LNCaP clone FGC (cell line): ENCODE measurements at regions not wholly inside any gene's neighbourhood (a gene's known extent, or its start where the extent isn't known, plus 50 kb on each side); places are given as distances from the start of the nearest gene placed in this dataset.

Experiments used
- DNase-seq: peaks from one replicate; pipeline ENCODE4 v3.0.0-alpha.2; 2011; ENCODE audit warnings: low read depth
- H3K4me3 ChIP-seq: 2 replicates; pipeline ENCODE4 v1.5.1; 2011; ENCODE audit warnings: mild to moderate bottlenecking, low read depth, low read length, control low read depth
- CTCF ChIP-seq: IDR thresholded peaks from 2 replicates; pipeline ENCODE4 v1.5.1; 2012; ENCODE audit warnings: mild to moderate bottlenecking; ENCODE audit not compliant: control insufficient read depth, insufficient read depth; ENCODE audit errors: extremely low read depth

- no peak for TF ChIP-seq CTCF
- H3K4me3 ChIP-seq: no peak overlapping the region
These were observed 507.5 kb upstream of the SORCS1 start for GRCh38 chr10:107671960-107672359.

GRCh38 chr10:107666214-107666613 is 501.7 kb upstream of the SORCS1 start:
- no peak for TF ChIP-seq CTCF
- H3K4me3 ChIP-seq: no peak overlapping the region
- no peak for DNase-seq

More at GRCh38 chr10:107671960-107672359, 507.5 kb upstream of the SORCS1 start:
- DNase-seq: no peak

GRCh38 chr10:107665459-107665858 is 501.0 kb upstream of the SORCS1 start:
- no peak for DNase-seq
- H3K4me3 ChIP-seq: no peak overlapping the region
- no peak for TF ChIP-seq CTCF

- TF ChIP-seq CTCF: no peak
- H3K4me3 ChIP-seq: no peak overlapping the region
- no peak for DNase-seq
These were observed 493.3 kb upstream of the SORCS1 start for GRCh38 chr10:107657851-107658250.

GRCh38 chr10:107656932-107657331 is 492.4 kb upstream of the SORCS1 start:
- H3K4me3 ChIP-seq: no peak overlapping the region

GRCh38 chr10:107653832-107654287 is 489.4 kb upstream of the SORCS1 start:
- no peak for TF ChIP-seq CTCF
- peak overlapping the region; percentile 45 for H3K4me3 ChIP-seq
- peak; percentile 21 for DNase-seq

More at GRCh38 chr10:107656932-107657331, 492.4 kb upstream of the SORCS1 start:
- TF ChIP-seq CTCF: no peak
- no peak for DNase-seq

- no peak for DNase-seq
- no peak overlapping the region for H3K4me3 ChIP-seq
- TF ChIP-seq CTCF: no peak
These were observed 486.4 kb upstream of the SORCS1 start for GRCh38 chr10:107650939-107651338.
